GM12864 (cell line): ENCODE measurements at regions not wholly inside any gene's neighbourhood (a gene's known extent, or its start where the extent isn't known, plus 50 kb on each side); places are given as distances from the start of the nearest gene placed in this dataset.

Source experiments
- DNase-seq: peaks from one replicate; pipeline ENCODE4 v3.0.0-alpha.2; 2011; ENCODE audit warnings: low read depth
- H3K4me3 ChIP-seq: 2 replicates; pipeline ENCODE4 v1.5.1; 2011; ENCODE audit warnings: mild to moderate bottlenecking, low read depth, low read length, control low read depth
- CTCF ChIP-seq: IDR thresholded peaks from 2 replicates; pipeline ENCODE4 v1.5.1; 2011; ENCODE audit warnings: low read depth, mild to moderate bottlenecking, moderate library complexity, low read length, control low read depth, inconsistent platforms; ENCODE audit errors: missing control alignments

- no peak overlapping the region for H3K4me3 ChIP-seq
- TF ChIP-seq CTCF, result no peak
- no peak for DNase-seq
These were observed 163.2 kb downstream of the RPL10L start for GRCh38 chr14:46488374-46488773.

GRCh38 chr14:46487582-46488350 lies 163.8 kb downstream of the RPL10L start:
- no peak for TF ChIP-seq CTCF
- no peak for DNase-seq

GRCh38 chr14:46482200-46482599 lies 169.4 kb downstream of the RPL10L start:
- TF ChIP-seq CTCF, result no peak
- no peak for DNase-seq
- H3K4me3 ChIP-seq, result no peak overlapping the region

More at GRCh38 chr14:46487582-46488350, 163.8 kb downstream of the RPL10L start:
- no peak overlapping the region for H3K4me3 ChIP-seq

GRCh38 chr14:46480817-46481216 lies 170.8 kb downstream of the RPL10L start:
- TF ChIP-seq CTCF, result no peak
- no peak overlapping the region for H3K4me3 ChIP-seq
- DNase-seq, result no peak

- no peak overlapping the region for H3K4me3 ChIP-seq
- no peak for DNase-seq
- TF ChIP-seq CTCF, result no peak
These were observed 179.3 kb downstream of the RPL10L start for GRCh38 chr14:46472261-46472660.

GRCh38 chr14:46464341-46464740 lies 187.2 kb downstream of the RPL10L start:
- DNase-seq, result no peak
- TF ChIP-seq CTCF, result no peak
- H3K4me3 ChIP-seq, result no peak overlapping the region

- H3K4me3 ChIP-seq, result no peak overlapping the region
- TF ChIP-seq CTCF, result no peak
- no peak for DNase-seq
These were observed 199.8 kb downstream of the RPL10L start for GRCh38 chr14:46451800-46452199.
